DMS79 (cell line): ENCODE measurements at regions not wholly inside any gene's neighbourhood (a gene's known extent, or its start where the extent isn't known, plus 50 kb on each side); places are given as distances from the start of the nearest gene placed in this dataset.

Source experiments
- DNase-seq: peaks from one replicate; lab custom pipeline; 2025; lab: John Stamatoyannopoulos, UW

- no peak for DNase-seq
Measured at GRCh38 chr1:239884796-239885195, 206.9 kb upstream of the FMN2 start.

- no peak for DNase-seq
Measured at GRCh38 chr1:239886266-239886665, 205.4 kb upstream of the FMN2 start.

- DNase-seq = no peak
Measured at GRCh38 chr1:239888639-239889038, 203.0 kb upstream of the FMN2 start.

GRCh38 chr1:239891621-239892358, 199.9 kb upstream of the FMN2 start:
- no peak for DNase-seq

GRCh38 chr1:239892602-239893001, 199.1 kb upstream of the FMN2 start:
- no peak for DNase-seq

- no peak for DNase-seq
Measured at GRCh38 chr1:239893127-239893731, 198.5 kb upstream of the FMN2 start.

- no peak for DNase-seq
Measured at GRCh38 chr1:239896569-239896968, 195.1 kb upstream of the FMN2 start.

GRCh38 chr1:239896980-239897379, 194.7 kb upstream of the FMN2 start:
- DNase-seq = no peak

- DNase-seq = no peak
Measured at GRCh38 chr1:239897458-239897857, 194.2 kb upstream of the FMN2 start.

- DNase-seq = peak; percentile 1
Measured at GRCh38 chr1:239898062-239898730, 193.5 kb upstream of the FMN2 start.

- DNase-seq = no peak
Measured at GRCh38 chr1:239899747-239900146, 191.9 kb upstream of the FMN2 start.

- no peak for DNase-seq
Measured at GRCh38 chr1:239906394-239906793, 185.3 kb upstream of the FMN2 start.

- no peak for DNase-seq
Measured at GRCh38 chr1:239909898-239910297, 181.8 kb upstream of the FMN2 start.

- no peak for DNase-seq
Measured at GRCh38 chr1:239912471-239912870, 179.2 kb upstream of the FMN2 start.

- DNase-seq = no peak
Measured at GRCh38 chr1:239913141-239913585, 178.5 kb upstream of the FMN2 start.

GRCh38 chr1:239914751-239915231, 176.9 kb upstream of the FMN2 start:
- DNase-seq = no peak

GRCh38 chr1:239918634-239919033, 173.0 kb upstream of the FMN2 start:
- no peak for DNase-seq

GRCh38 chr1:239920214-239920613, 171.5 kb upstream of the FMN2 start:
- DNase-seq = no peak

- DNase-seq = no peak
Measured at GRCh38 chr1:239922778-239923522, 168.7 kb upstream of the FMN2 start.

GRCh38 chr1:239924741-239925350, 166.8 kb upstream of the FMN2 start:
- DNase-seq = no peak

GRCh38 chr1:239926184-239926583, 165.5 kb upstream of the FMN2 start:
- DNase-seq = no peak

- no peak for DNase-seq
Measured at GRCh38 chr1:239929317-239929716, 162.4 kb upstream of the FMN2 start.
